ENCODE measurements at regions not wholly inside any gene's neighbourhood (a gene's known extent, or its start where the extent isn't known, plus 50 kb on each side); places are given as distances from the start of the nearest gene placed in this dataset.

DNA sequence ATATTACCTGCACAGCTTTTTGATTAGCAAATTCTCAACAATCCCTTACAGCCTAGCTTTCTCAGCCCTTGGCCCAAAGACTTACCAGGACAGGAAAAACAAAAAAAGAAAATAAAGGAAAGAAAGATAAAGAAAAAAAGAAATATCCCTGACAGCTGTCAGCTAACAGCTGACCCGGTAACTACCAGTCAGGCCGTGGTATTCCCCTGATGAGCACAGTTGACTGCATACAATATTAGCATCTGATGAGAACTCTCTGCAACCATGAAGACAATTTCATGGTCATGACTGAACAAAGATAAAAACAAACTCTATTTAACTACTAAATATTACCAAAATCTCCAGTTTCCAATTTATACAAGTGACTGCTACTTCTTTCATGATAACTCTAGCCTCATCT, 798.8 kb downstream of the PLA2G4A start:
- H3K4me3 ChIP-seq (ENCODE audit: low read depth, low read length) = no peak overlapping the region
- TF ChIP-seq, protein P1, sequence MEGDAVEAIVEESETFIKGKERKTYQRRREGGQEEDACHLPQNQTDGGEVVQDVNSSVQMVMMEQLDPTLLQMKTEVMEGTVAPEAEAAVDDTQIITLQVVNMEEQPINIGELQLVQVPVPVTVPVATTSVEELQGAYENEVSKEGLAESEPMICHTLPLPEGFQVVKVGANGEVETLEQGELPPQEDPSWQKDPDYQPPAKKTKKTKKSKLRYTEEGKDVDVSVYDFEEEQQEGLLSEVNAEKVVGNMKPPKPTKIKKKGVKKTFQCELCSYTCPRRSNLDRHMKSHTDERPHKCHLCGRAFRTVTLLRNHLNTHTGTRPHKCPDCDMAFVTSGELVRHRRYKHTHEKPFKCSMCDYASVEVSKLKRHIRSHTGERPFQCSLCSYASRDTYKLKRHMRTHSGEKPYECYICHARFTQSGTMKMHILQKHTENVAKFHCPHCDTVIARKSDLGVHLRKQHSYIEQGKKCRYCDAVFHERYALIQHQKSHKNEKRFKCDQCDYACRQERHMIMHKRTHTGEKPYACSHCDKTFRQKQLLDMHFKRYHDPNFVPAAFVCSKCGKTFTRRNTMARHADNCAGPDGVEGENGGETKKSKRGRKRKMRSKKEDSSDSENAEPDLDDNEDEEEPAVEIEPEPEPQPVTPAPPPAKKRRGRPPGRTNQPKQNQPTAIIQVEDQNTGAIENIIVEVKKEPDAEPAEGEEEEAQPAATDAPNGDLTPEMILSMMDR (IDR thresholded peaks at IDR 0.05; ENCODE audit: insufficient read depth, low read length, missing control alignments) = no peak
- ChIA-PET POLR2A (no interaction called here), CTCF (no interaction called here)
- DNase-seq (ENCODE audit: low read depth, low spot score) = no peak

DNA sequence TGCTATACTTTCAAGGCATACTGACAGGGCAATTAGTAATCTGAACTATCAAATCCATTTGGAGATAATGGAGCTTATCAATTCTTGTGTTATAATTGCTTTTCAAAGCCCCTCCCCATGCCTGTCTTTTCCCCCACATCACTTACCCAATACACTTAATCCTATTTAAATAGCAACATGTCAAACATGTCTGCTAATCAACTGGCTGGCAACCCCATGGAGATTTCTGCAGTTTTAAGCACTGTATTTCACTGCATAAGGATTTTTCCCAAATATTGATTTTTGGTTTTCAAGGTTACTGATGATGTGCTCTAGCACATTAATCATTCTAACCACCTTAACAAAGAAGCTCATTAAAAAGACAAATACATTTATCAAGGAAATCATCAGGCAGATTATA, 800.3 kb downstream of the PLA2G4A start:
- TF ChIP-seq, protein P1 (IDR thresholded peaks at IDR 0.05; ENCODE audit: insufficient read depth, low read length, missing control alignments) = no peak
- ChIA-PET CTCF (no interaction called here), POLR2A (no interaction called here)
- no peak overlapping the region for H3K4me3 ChIP-seq (ENCODE audit: low read depth, low read length)
- no peak for DNase-seq (ENCODE audit: low read depth, low spot score)

DNA sequence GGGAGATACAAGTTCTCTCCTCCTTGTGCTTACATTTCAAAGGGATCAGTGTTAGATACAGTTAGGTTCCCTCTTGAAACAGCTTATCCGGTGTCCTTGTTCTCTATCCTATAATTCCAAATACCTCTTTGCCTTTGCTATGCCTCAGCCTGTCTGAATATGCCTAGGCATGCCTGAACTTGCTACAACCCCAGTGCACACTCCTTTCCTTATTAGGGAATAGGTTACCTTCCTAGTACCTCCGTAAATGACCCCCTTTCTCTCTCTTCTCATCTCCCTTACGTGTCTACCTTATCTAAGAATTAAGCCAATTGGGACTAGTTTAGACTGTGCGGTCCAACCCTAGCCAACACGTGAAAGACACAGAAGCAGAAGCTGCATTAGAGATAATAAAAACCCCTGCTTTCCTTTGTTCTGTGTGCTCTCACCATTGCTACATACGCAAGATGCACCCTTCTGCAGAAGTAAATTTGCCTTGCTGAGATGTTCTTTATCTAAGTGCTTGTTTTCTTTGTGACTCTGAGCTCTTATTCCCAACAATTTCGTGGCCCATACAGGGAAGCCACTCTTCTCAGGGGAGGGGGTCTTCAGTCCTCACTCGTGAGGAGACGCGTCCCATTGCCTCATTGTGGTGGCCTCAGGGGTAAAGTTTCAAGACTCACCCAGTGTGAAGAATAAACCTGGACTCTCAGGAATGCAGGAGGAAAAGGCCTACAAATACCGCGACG, 802.1 kb downstream of the PLA2G4A start:
- no peak for DNase-seq (ENCODE audit: low read depth, low spot score)
- TF ChIP-seq, protein P1 (IDR thresholded peaks at IDR 0.05; ENCODE audit: insufficient read depth, low read length, missing control alignments) = no peak
- CTCF ChIA-PET = interaction anchor here (0.7 kb wide), 1 partner anchor 8 kb away, joined by 3 read pairs; no protein-coding TSS in a partner anchor
- no peak overlapping the region for H3K4me3 ChIP-seq (ENCODE audit: low read depth, low read length)
- POLR2A ChIA-PET = no interaction called here

DNA sequence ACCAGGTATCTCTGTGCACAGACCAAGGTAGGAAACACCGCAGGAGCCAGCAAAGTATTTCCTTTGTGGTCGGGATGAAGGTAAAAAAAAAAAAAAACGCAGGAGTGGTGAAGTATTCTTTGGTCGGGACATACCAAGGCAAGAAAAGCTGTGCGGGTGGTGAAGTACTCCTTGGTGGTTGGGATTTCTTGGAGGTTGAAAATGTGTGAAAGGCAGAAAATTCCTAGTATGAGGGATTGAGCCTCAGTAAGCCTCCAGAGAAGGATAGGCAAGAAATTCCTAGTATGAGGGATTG, 802.6 kb downstream of the PLA2G4A start:
- CTCF ChIA-PET = no interaction called here
- TF ChIP-seq, protein P1 (IDR thresholded peaks at IDR 0.05; ENCODE audit: insufficient read depth, low read length, missing control alignments) = no peak
- no peak overlapping the region for H3K4me3 ChIP-seq (ENCODE audit: low read depth, low read length)
- no peak for DNase-seq (ENCODE audit: low read depth, low spot score)
- POLR2A ChIA-PET = no interaction called here

DNA sequence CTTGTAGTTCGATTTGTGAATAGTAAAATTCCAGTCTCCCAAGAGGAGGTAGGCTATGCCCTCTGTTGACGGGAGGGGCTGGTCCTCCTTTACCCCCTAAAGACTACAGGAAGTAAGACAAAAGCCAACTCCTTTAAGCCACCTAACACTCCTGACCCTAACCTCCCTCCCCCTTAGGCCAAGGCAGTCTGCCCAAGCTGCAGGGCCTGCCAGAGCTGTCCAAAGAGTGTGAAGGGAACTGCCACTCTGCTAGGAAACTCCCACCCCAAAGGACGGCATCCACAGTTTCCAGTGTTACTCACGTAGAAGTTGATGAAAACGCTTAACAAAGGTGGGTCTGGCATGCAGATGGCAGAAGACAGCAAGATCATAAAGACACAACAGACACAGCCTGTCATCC, 803.2 kb downstream of the PLA2G4A start:
- ChIA-PET POLR2A (no interaction called here), CTCF (no interaction called here)
- TF ChIP-seq, protein P1 (IDR thresholded peaks at IDR 0.05; ENCODE audit: insufficient read depth, low read length, missing control alignments) = no peak
- no peak overlapping the region for H3K4me3 ChIP-seq (ENCODE audit: low read depth, low read length)
- DNase-seq (ENCODE audit: low read depth, low spot score) = no peak

DNA sequence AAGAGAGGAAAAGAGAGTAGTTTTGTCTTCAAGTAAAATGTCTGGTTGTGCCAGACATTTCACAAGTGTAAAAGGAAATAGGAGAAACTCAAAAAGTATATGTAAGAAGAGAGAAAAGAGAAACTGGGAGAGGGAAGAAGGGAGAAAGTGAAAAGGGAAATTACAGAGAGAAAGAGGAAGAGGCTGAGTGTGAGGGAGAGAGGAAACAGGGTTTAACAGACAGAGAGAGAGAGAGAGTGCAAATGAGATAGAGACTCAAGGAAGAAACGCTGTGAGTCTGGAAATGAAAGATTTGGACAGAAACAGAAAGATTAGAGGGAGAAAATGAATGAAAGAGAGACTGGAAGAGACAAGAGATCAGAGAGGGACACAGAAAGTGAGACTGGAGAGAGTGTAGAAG, 806.2 kb downstream of the PLA2G4A start:
- CTCF ChIA-PET = no interaction called here
- POLR2A ChIA-PET = no interaction called here
- DNase-seq (ENCODE audit: low read depth, low spot score) = no peak
- H3K4me3 ChIP-seq (ENCODE audit: low read depth, low read length) = no peak overlapping the region
- TF ChIP-seq, protein P1 (IDR thresholded peaks at IDR 0.05; ENCODE audit: insufficient read depth, low read length, missing control alignments) = no peak
